GM21390 (cell line): ENCODE measurements at regions not wholly inside any gene's neighbourhood (a gene's known extent, or its start where the extent isn't known, plus 50 kb on each side); places are given as distances from the start of the nearest gene placed in this dataset.
"Not testable (repeated sequence)": the region's sequence is repeated elsewhere in the genome, so short reads cannot be mapped to it uniquely, and the experiment has no call there.

Source experiments
- ATAC-seq: cut with Tn5 transposase; IDR thresholded peaks from one replicate; pipeline ENCODE4 v1.9.1; 2021; ENCODE audit not compliant: unreplicated experiment

DNA sequence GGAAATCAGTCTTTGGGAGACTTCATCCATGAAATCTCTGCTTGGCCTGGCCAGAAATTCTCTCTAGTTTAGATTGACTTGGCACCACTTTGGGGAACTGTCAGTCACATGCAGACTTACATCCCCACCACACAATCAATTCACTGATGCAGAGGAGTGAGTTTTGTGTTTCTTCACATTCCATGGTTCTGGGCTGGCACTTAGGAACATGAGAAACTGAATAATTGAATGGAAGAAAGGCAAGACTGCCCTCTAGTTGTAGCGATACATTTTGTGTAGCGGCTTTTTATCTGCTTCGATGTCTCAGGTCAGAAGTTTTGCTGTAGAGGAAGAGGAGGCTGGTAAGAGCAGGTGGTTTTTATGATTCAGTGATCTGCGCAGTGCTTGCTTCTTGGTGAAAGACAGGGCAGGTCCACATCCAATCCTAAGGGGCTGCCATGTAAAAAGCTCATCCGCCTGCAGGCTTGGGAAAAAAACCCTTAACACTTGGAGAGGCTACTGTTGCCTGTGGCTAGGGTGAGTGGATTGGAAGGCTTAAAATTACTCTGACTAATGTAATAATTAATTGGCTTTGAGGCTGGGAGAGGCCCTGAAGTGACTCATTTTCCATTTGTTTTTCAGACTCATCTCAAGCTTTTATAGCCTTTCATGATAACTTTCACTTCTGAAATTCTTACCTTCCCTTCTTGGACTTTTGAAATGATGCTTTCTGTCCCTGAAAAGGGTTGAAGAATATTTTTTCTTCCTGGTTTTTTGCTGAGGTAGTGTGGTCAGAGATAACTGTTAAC is 75.4 kb upstream of the LPCAT1 start:
- not testable (repeated sequence) for ATAC-seq

- not testable (repeated sequence) for ATAC-seq
Observed at GRCh38 chr5:1597093-1597473, 73.3 kb upstream of the LPCAT1 start.

DNA sequence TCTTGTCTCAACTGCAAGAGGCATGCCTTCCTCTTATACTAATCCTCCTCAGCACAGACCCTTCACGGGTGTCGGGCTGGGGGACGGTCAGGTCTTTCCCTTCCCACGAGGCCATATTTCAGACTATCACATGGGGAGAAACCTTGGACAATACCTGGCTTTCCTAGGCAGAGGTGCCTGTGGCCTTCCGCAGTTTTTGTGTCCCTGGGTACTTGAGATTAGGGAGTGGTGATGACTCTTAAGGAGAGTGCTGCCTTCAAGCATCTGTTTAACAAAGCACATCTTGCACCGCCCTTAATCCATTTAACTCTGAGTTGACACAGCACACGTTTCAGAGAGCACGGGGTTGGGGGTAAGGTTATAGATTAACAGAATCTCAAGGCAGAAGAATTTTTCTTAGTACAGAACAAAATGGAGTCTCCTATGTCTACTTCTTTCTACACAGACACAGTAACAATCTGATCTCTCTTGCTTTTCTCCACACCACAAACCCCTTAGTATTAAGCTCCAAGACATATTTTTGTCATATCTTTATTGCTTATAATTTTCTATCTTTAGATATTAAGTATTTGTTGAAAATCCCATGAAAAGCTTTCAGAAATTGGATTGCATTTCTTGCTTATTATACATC is 72.8 kb upstream of the LPCAT1 start:
- not testable (repeated sequence) for ATAC-seq

DNA sequence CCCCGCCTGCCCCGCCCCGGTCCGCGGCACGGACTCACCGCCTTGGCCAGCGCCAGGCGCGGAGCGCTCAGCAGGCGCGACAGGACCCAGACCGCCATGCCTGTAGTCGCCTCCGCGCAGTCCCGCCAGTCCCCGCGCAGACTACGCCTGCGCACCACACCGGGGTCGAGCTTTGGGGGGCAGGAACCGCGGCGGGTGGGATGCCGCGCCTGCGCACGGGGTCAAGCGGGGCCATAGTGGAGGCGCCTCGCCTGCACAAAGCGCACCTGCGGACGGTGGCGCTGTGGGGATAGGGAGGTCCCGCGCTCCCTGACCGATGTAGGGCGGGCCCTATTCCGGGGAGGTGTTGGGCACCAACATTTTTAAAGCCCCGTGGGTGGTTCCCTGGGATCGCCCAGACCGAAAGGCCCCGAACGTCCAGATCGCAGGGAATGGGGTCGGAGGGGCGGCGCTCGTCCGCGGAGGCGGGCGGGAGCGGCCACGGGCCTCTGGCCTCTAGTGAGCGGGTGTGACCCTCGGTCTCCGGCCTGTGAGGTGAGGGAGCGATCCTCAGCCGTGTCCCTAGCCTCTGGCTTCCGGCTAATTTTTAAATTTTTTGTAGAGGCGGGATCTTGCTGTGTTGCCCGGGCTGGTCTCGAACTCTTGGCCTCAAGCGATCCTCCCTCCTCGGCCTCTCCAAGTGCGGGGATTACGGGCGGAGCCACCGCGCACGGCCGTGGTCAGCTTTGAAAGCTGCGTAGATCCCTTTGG is 70.8 kb upstream of the LPCAT1 start:
- peak; percentile 95 for ATAC-seq

- ATAC-seq: peak; percentile 10
Observed at GRCh38 chr5:1593903-1594356, 70.2 kb upstream of the LPCAT1 start.

DNA sequence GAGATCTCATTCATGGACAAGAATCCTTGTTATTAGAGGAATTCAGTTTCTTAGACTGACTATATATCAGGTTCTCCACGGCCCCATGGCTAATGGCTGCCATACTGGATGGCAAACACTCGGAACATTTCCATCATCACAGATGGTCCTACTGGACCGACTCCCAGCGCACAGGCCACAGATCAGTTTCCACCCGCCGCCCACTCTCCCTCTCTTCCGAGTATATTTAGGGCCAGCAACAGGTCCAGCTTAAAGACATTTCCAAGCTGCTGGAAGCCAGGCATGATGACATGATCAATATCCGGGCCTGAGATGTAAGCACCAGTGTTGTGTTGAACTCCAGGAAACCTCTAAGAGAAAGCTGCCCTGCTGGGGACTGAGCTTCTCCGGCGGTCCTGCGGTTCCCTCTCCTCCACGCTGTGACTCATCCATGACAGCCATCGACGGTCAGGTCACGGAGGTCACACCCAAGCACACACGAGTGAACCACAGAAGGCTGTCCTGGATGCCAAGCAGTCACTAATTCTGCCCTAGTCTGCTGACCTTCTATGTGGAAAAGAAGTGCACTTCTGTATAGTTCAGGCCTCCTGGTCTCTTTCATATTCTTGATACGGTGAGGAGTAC is 64.4 kb upstream of the LPCAT1 start:
- not testable (repeated sequence) for ATAC-seq

- not testable (repeated sequence) for ATAC-seq
Observed at GRCh38 chr5:1583081-1583875, 59.5 kb upstream of the LPCAT1 start.

DNA sequence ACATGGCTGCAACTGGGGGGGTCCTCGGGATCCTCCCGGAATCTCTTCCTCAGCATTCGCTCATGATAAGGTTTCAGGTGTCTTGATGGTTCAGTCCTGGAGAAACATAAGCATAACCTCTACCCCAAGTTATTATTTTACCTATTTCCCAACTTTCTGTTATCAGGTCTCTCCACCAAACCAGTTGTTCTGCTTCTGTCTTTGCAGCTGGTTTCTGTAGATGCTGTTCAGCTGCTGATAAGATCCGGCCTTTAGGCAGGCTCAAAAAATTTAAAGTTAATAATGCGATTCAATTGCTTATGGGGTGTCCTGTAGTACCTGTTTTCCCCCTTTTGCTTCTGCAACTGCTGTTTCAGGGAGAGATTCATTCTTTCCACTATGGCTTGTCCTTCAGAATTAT is 55.6 kb upstream of the LPCAT1 start:
- not testable (repeated sequence) for ATAC-seq

GRCh38 chr5:1576851-1577250 is 53.1 kb upstream of the LPCAT1 start:
- ATAC-seq: not testable (repeated sequence)

GRCh38 chr5:1575991-1576714 is 52.4 kb upstream of the LPCAT1 start:
- ATAC-seq: not testable (repeated sequence)

DNA sequence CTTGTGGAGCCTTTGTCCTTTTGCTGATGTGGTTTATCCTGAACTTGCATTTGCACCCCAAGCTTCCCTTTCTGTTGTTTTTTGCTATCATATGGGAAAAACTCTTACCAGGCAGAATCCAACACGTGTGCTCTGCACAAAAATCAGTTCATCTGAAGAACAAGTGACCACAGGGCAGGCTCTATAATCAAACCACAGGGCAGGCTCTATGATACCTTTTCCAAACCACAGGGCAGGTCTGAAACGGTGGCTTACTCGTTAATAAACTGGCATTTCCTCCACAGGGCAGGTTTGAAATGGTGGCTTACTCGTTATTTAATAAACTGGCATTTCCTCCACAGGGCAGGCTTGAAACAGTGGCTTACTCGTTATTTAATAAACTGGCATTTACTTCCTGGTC is 51.7 kb upstream of the LPCAT1 start:
- not testable (repeated sequence) for ATAC-seq

- ATAC-seq: not testable (repeated sequence)
Observed at GRCh38 chr5:1574023-1574318, 50.2 kb upstream of the LPCAT1 start.

DNA sequence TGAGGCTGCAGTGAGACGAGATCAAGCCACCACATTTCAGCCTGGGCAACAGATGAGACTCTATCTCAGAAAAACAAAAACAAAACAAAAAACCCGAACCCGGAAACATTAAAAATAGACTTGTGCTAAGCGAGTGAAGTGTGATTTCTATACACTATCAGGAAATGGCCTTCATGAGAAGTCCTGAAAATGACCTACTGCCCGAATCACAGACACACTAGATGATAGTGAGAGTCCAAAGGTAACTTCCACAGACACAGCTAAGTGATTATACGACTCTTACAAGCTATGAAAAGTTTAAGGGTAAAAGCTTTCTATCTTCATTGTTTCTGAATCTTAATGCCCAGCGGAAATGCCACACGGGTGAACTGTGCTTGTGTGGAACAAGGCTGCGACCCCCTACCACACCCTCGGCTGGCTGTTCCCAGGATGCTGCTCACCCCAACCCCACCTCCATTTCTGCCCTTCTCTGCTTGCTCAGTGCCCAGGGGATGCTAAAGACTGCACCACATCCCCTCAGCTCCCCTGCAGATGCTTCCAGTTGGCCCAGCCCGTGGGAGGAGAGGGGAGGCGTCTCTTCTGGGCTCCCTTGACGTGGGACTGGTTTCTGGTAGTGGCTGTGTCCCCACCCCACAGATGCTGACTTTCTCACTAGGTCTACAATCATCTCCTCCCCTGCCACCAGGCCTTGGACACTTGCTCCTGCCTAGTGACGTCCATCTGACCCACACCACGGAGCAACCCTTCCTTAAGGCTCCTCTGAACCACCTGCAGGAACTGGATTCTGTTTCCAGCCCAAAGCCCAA is 49.7 kb upstream of the LPCAT1 start:
- ATAC-seq: not testable (repeated sequence)
